ENCODE measurements at regions not wholly inside any gene's neighbourhood (a gene's known extent, or its start where the extent isn't known, plus 50 kb on each side); places are given as distances from the start of the nearest gene placed in this dataset.

DNA sequence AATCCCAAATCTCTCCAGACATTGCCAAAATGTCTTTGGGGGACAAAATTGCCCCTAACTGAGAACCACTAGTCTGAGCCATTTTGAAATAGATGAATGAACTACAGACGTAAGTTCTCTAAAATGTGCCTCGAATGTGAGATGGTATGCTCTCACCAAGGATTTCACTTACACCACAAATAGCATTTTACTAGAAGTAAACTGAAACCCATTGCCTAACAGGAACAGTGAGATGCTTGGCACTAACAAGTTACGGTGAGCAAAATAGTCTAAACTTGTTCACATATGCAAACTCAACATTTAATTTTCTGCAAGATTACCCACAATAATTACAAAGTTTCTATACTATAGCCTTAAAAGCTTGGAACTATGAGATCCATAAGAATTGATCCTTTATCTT lies 343.6 kb upstream of the ESRRG start:
- TF ChIP-seq, protein P1, sequence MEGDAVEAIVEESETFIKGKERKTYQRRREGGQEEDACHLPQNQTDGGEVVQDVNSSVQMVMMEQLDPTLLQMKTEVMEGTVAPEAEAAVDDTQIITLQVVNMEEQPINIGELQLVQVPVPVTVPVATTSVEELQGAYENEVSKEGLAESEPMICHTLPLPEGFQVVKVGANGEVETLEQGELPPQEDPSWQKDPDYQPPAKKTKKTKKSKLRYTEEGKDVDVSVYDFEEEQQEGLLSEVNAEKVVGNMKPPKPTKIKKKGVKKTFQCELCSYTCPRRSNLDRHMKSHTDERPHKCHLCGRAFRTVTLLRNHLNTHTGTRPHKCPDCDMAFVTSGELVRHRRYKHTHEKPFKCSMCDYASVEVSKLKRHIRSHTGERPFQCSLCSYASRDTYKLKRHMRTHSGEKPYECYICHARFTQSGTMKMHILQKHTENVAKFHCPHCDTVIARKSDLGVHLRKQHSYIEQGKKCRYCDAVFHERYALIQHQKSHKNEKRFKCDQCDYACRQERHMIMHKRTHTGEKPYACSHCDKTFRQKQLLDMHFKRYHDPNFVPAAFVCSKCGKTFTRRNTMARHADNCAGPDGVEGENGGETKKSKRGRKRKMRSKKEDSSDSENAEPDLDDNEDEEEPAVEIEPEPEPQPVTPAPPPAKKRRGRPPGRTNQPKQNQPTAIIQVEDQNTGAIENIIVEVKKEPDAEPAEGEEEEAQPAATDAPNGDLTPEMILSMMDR (IDR thresholded peaks at IDR 0.05; ENCODE audit: low read depth, low read length): no peak
- DNase-seq (ENCODE audit: extremely low read depth, low read depth): no peak

DNA sequence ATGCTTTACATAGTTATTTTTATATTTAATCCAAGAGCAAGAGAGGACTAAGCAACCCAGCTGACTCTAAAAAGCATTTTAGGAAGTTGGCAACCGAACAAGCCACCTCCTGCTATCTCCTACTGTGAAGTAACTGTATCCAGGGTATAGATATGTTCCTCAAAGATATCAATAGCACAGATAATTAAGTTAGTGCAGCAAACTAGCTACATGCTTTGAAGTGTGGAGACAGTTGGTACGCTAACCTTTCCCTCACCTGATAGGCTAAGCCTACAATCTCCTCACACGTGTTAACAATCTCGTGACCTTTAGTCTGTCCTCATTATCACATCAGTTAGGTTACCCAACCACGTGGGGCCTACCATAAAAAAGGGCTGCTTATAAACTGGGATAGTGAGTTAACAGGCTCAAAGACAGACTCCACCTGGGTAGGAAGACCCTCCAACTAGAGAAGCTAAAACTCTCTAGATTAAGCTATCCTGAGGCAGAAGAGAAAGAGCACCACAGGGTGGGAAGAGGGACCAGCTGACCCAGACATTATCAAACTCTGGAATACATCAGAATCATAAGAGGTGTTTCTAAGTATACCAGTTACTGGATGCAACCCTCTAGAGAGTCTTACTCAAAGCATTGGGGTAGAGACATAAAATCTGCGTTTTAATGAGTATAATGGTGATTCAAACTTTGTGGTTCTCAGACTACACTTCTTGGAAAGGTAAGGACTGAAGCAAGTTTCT lies 340.1 kb upstream of the ESRRG start:
- TF ChIP-seq, protein P1 (IDR thresholded peaks at IDR 0.05; ENCODE audit: low read depth, low read length): no peak
- no peak for DNase-seq (ENCODE audit: extremely low read depth, low read depth)

DNA sequence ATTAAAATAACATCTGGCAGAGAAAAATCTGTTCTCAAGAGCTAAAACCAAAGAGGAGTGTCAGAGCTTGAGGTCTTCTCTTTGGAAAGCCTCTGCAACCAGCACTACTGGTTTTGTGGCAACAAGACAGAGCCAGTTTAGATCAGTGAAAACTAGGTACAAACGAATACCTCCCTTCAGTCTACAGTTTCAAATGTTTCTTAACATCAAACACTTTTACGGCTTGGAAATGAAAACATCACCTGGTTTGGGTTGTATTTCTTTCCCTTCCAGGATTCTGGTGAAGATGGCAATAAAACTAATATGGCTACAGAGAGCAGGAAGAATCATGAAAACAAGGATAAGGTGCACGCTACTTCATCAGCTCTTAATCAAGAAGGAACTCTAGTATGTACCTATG lies 339.4 kb upstream of the ESRRG start:
- TF ChIP-seq, protein P1 (IDR thresholded peaks at IDR 0.05; ENCODE audit: low read depth, low read length): no peak
- no peak for DNase-seq (ENCODE audit: extremely low read depth, low read depth)

DNA sequence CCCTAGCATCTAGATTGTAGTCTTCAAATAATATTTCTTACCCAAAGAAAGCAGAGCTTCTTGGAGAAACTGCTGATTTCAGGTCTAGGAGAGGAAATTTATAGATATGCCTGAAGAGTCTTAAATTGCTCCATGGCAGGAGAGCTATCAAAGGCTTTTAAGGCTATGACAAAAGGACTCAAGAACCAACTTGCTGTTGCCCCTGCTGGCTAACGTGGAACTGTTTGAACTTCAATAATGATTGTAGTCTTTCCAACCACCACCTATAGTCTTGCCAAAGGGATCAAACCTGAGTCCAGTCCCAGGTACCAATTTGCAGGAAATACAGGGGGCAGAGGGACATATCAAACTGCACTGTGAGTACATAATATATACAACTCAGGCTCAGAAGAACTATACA lies 336.2 kb upstream of the ESRRG start:
- TF ChIP-seq, protein P1 (IDR thresholded peaks at IDR 0.05; ENCODE audit: low read depth, low read length): no peak
- no peak for DNase-seq (ENCODE audit: extremely low read depth, low read depth)

DNA sequence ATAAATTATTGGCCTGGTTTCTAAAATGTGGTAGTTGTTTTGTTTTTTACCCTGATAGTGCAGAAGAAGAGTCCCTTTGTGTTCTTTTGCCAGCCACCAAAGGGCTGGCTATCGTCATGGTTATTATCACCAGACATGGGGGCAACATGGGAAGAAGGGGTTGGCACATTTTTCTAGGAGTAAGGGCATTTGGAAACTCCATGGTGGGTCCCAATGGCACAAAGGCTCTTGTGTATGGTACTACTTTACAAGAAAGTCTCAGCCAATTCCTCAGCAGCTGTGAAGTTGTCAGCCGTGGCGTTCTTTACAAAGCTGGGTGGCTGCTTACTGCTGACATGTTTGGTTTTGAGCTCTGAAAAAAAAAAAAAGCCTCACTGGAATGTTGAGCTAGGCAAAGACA lies 330.4 kb upstream of the ESRRG start:
- no peak for DNase-seq (ENCODE audit: extremely low read depth, low read depth)

DNA sequence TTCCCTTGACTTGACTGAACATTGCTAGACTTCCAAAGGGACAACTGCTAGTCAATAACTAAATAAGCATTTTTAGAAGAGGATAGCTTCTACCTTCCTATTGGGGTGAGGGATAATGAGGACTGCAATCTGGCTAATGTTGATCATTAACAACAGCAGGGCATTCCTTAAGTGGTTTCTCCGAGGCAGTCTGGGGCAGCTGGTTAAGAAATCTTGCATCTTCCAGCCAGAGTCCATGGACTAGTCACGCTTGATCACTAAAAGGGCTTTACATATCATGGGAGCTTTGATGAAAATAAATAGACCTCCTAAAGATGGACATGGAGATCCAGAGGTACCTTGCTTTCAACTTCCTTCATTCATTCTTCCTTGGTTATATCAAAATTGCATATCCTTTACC lies 329.4 kb upstream of the ESRRG start:
- DNase-seq (ENCODE audit: extremely low read depth, low read depth): no peak
- TF ChIP-seq, protein P1 (IDR thresholded peaks at IDR 0.05; ENCODE audit: low read depth, low read length): no peak

More for the DNA sequence above, 330.4 kb upstream of the ESRRG start:
- TF ChIP-seq, protein P1 (IDR thresholded peaks at IDR 0.05; ENCODE audit: low read depth, low read length): no peak

DNA sequence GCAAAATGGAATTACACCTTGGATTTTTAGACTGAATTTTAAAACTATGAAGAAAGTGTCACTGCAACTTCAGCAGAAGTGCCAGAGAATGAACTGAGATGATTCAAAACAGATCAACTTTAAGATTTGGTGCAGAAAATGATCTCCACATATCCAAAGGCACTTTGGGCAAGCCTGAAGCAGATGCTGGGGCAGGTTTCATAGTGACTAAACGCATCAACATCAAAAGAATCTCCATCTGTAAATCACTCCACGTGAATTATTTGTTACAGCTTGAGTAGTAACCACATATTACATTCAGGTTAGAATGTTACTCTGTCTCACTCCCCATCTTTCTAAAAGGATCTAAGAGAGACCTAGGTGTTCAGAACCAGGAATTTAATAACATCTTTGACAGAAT lies 329.0 kb upstream of the ESRRG start:
- TF ChIP-seq, protein P1 (IDR thresholded peaks at IDR 0.05; ENCODE audit: low read depth, low read length): no peak
- DNase-seq (ENCODE audit: extremely low read depth, low read depth): no peak
